ENCODE measurements at regions not wholly inside any gene's neighbourhood (a gene's known extent, or its start where the extent isn't known, plus 50 kb on each side); places are given as distances from the start of the nearest gene placed in this dataset.

- no peak for DNase-seq (ENCODE audit: low read depth in 3 of 3, low spot score in 2 of 3)
Observed at GRCh38 chr3:194768586-194768985, 82.9 kb downstream of the FAM43A start.

GRCh38 chr3:194769020-194769643 lies 83.4 kb downstream of the FAM43A start:
- DNase-seq (ENCODE audit: low read depth in 3 of 3, low spot score in 2 of 3) = peak; percentile 93 to 94 (median 93)

GRCh38 chr3:194772241-194773000 lies 86.7 kb downstream of the FAM43A start:
- no peak for DNase-seq (ENCODE audit: low read depth in 3 of 3, low spot score in 2 of 3)

GRCh38 chr3:194773216-194773615 lies 87.5 kb downstream of the FAM43A start:
- DNase-seq (ENCODE audit: low read depth in 3 of 3, low spot score in 2 of 3) = no peak

GRCh38 chr3:194773771-194774455 lies 88.2 kb downstream of the FAM43A start:
- no peak for DNase-seq (ENCODE audit: low read depth in 3 of 3, low spot score in 2 of 3)

GRCh38 chr3:194775266-194775665 lies 89.6 kb downstream of the FAM43A start:
- DNase-seq (ENCODE audit: low read depth in 3 of 3, low spot score in 2 of 3) = no peak

GRCh38 chr3:194775731-194776130 lies 90.0 kb downstream of the FAM43A start:
- DNase-seq (ENCODE audit: low read depth in 3 of 3, low spot score in 2 of 3) = no peak

- no peak for DNase-seq (ENCODE audit: low read depth in 3 of 3, low spot score in 2 of 3)
Observed at GRCh38 chr3:194777729-194778128, 92.0 kb downstream of the FAM43A start.

GRCh38 chr3:194779729-194780224 lies 94.1 kb downstream of the FAM43A start:
- no peak for DNase-seq (ENCODE audit: low read depth in 3 of 3, low spot score in 2 of 3)

GRCh38 chr3:194780706-194781105 lies 95.0 kb downstream of the FAM43A start:
- no peak for DNase-seq (ENCODE audit: low read depth in 3 of 3, low spot score in 2 of 3)

- DNase-seq (ENCODE audit: low read depth in 3 of 3, low spot score in 2 of 3) = no peak
Observed at GRCh38 chr3:194781617-194782016, 95.9 kb downstream of the FAM43A start.

GRCh38 chr3:194782698-194783404 lies 97.2 kb downstream of the FAM43A start:
- DNase-seq (ENCODE audit: low read depth in 3 of 3, low spot score in 2 of 3) = no peak

- no peak for DNase-seq (ENCODE audit: low read depth in 3 of 3, low spot score in 2 of 3)
Observed at GRCh38 chr3:194784361-194784760, 98.7 kb downstream of the FAM43A start.

GRCh38 chr3:194785315-194785714 lies 99.6 kb downstream of the FAM43A start:
- DNase-seq (ENCODE audit: low read depth in 3 of 3, low spot score in 2 of 3) = no peak

- DNase-seq (ENCODE audit: low read depth in 3 of 3, low spot score in 2 of 3) = no peak
Observed at GRCh38 chr3:194787072-194787471, 101.4 kb downstream of the FAM43A start.

- DNase-seq (ENCODE audit: low read depth in 3 of 3, low spot score in 2 of 3) = no peak
Observed at GRCh38 chr3:194787650-194788049, 102.0 kb downstream of the FAM43A start.

GRCh38 chr3:194792368-194792767 lies 106.7 kb downstream of the FAM43A start:
- no peak for DNase-seq (ENCODE audit: low read depth in 3 of 3, low spot score in 2 of 3)

- DNase-seq (ENCODE audit: low read depth in 3 of 3, low spot score in 2 of 3) = no peak
Observed at GRCh38 chr3:194797555-194798250, 112.0 kb downstream of the FAM43A start.

- no peak for DNase-seq (ENCODE audit: low read depth in 3 of 3, low spot score in 2 of 3)
Observed at GRCh38 chr3:194798486-194798885, 112.8 kb downstream of the FAM43A start.

- DNase-seq (ENCODE audit: low read depth in 3 of 3, low spot score in 2 of 3) = no peak
Observed at GRCh38 chr3:194800002-194800401, 114.3 kb downstream of the FAM43A start.
